Endothelial cell of umbilical vein (primary cell): ENCODE measurements at regions not wholly inside any gene's neighbourhood (a gene's known extent, or its start where the extent isn't known, plus 50 kb on each side); places are given as distances from the start of the nearest gene placed in this dataset.

Experiments used
- BruUV-seq: library from RNA; stranded (reverse); fragments of 400-500 nt; replicated peaks from 2 replicates; lab custom pipeline; 2021; lab: Mats Ljungman, UMichigan
- CTCF ChIA-PET: fragments of 300-600, 350-600 bp; sonication (Branson Sonifier 250); formaldehyde crosslinking; loops from one replicate; lab custom pipeline; 2021; ENCODE audit warnings: antibody characterized with exemption, inconsistent platforms; lab: Charles Lee
- POLR2A ChIA-PET: fragments of 300-600, 350-600 bp; sonication (Branson Sonifier 250); formaldehyde crosslinking; loops from one replicate; lab custom pipeline; 2021; ENCODE audit warnings: antibody characterized with exemption, inconsistent platforms; lab: Charles Lee
- DNase-seq: peaks from one replicate; pipeline ENCODE4 v3.0.0-alpha.2; 2011; ENCODE audit warnings: low read depth, low spot score
- FAIRE-seq: peaks from 2 replicates; lab custom pipeline; 2011; peaks lifted over from hg19 to GRCh38; lab: Jason Lieb, UNC
- H2AFZ ChIP-seq: 2 replicates; pipeline ENCODE4 v1.6.0; 2012; ENCODE audit warnings: low read depth, low read length, control low read depth, inconsistent platforms
- H3K27ac ChIP-seq: 2 replicates; pipeline ENCODE4 v1.5.1; 2011; ENCODE audit warnings: low read depth, mild to moderate bottlenecking, control low read depth, low read length, moderate library complexity; ENCODE audit not compliant: insufficient read depth
- H3K27me3 ChIP-seq, 2 experiments: 2 replicates each; pipeline versions ENCODE4 v1.6.0 to v1.6.1; 2011; ENCODE audit warnings: low read length in 2 of 2, mixed read lengths in 1 of 2; ENCODE audit not compliant: control insufficient read depth in 2 of 2, insufficient read depth in 2 of 2
- H3K36me3 ChIP-seq, 2 experiments: 2 replicates in 1 of 2; 3 replicates in 1 of 2; pipeline ENCODE4 v1.5.1; 2011; ENCODE audit warnings: low read length in 2 of 2, mild to moderate bottlenecking in 1 of 2, moderate library complexity in 1 of 2; ENCODE audit not compliant: control insufficient read depth in 2 of 2, insufficient read depth in 2 of 2; ENCODE audit errors: extremely low read depth in 1 of 2
- H3K4me1 ChIP-seq: 3 replicates; pipeline ENCODE4 v1.5.1; 2011; ENCODE audit warnings: mild to moderate bottlenecking, low read length; ENCODE audit not compliant: control insufficient read depth, insufficient read depth; ENCODE audit errors: extremely low read depth
- H3K4me2 ChIP-seq: 2 replicates; pipeline ENCODE4 v1.6.1; 2011; ENCODE audit warnings: low read length, control low read depth, mixed read lengths; ENCODE audit not compliant: insufficient read depth
- H3K4me3 ChIP-seq, 3 experiments: fragments of 200-600 bp in 1 of 3; sonication (generic), shearing (Covaris generic) in 1 of 3; replicated peaks in 1 of 3; 2 replicates each; pipeline ENCODE4 v1.5.1; 2011 to 2016; ENCODE audit warnings: control low read depth in 3 of 3, low read length in 3 of 3, mild to moderate bottlenecking in 2 of 3, inconsistent platforms in 1 of 3, low read depth in 1 of 3, moderate library complexity in 1 of 3; ENCODE audit not compliant: insufficient read depth in 1 of 3
- H3K79me2 ChIP-seq: 2 replicates; pipeline ENCODE4 v1.6.0; 2012; ENCODE audit warnings: low read length, inconsistent platforms; ENCODE audit not compliant: control insufficient read depth, insufficient read depth
- H3K9ac ChIP-seq: replicated peaks from 2 replicates; pipeline ENCODE3; 2011; ENCODE audit warnings: low read length, control low read depth; ENCODE audit not compliant: insufficient read depth; ENCODE audit errors: extremely low read depth
- H3K9me1 ChIP-seq: replicated peaks from 3 replicates; pipeline ENCODE4 v1.6.0; 2011; ENCODE audit warnings: mild to moderate bottlenecking, low read length; ENCODE audit not compliant: control insufficient read depth, insufficient read depth; ENCODE audit errors: extremely low read depth
- H3K9me3 ChIP-seq: replicated peaks from 2 replicates; pipeline ENCODE4 v1.5.1; 2012; ENCODE audit warnings: low read length, inconsistent platforms; ENCODE audit not compliant: control insufficient read depth, insufficient read depth
- H4K20me1 ChIP-seq: replicated peaks from 2 replicates; pipeline ENCODE3; 2011; ENCODE audit warnings: mild to moderate bottlenecking, low read length; ENCODE audit not compliant: control insufficient read depth, insufficient read depth; ENCODE audit errors: extremely low read depth
- CTCF ChIP-seq, 2 donors: IDR thresholded peaks; 1 replicate in 1 of 2; 2 replicates in 1 of 2; pipeline ENCODE4 v1.5.1; 2011; ENCODE audit warnings: low read length in 2 of 2, mild to moderate bottlenecking in 2 of 2, moderate library complexity in 2 of 2, control low read depth in 1 of 2, inconsistent platforms in 1 of 2, low read depth in 1 of 2; ENCODE audit not compliant: insufficient read depth in 1 of 2; ENCODE audit errors: extremely low read depth in 1 of 2
- EZH2 ChIP-seq: IDR thresholded peaks from 2 replicates; pipeline ENCODE4 v1.6.1; 2012; ENCODE audit warnings: borderline replicate concordance, low read depth, mild to moderate bottlenecking, moderate library complexity, low read length, inconsistent platforms; ENCODE audit not compliant: severe bottlenecking
- FOS ChIP-seq: IDR thresholded peaks from 2 replicates; pipeline ENCODE4 v1.6.1; 2011; ENCODE audit warnings: mild to moderate bottlenecking, low read length, moderate library complexity, borderline replicate concordance; ENCODE audit not compliant: insufficient read depth
- GATA2 ChIP-seq: IDR thresholded peaks from 2 replicates; pipeline ENCODE4 v1.7.0; 2011; ENCODE audit warnings: low read depth, mild to moderate bottlenecking, moderate library complexity, mixed read lengths, low read length; ENCODE audit not compliant: insufficient read length, insufficient read depth
- JUN ChIP-seq: IDR thresholded peaks from 2 replicates; pipeline ENCODE4 v1.6.1; 2011; ENCODE audit warnings: borderline replicate concordance, low read depth; ENCODE audit not compliant: insufficient read length, insufficient read depth
- MAX ChIP-seq: IDR thresholded peaks from 2 replicates; pipeline ENCODE4 v1.6.1; 2011; ENCODE audit not compliant: insufficient read depth, insufficient read length
- MYC ChIP-seq: IDR thresholded peaks from one replicate; pipeline ENCODE4 v1.6.1; 2011; ENCODE audit warnings: mild to moderate bottlenecking, low read depth, low read length
- POLR2A ChIP-seq: IDR thresholded peaks from 2 replicates; pipeline ENCODE4 v1.6.1; 2012; ENCODE audit warnings: low read depth, mild to moderate bottlenecking, control low read depth, low read length
- POLR2AphosphoS5 ChIP-seq: IDR thresholded peaks from 2 replicates; pipeline ENCODE4 v1.6.1; 2012; ENCODE audit warnings: low read depth, mild to moderate bottlenecking, control low read depth, low read length, moderate library complexity; ENCODE audit not compliant: insufficient read depth
- dilution Hi-C: fragments of 300-500 bp; cut with MboI; formaldehyde crosslinking; loops from one replicate; pipeline ENCODE4 v1.15.0; 2019; ENCODE audit warnings: low sequenced_read_pairs; ENCODE audit not compliant: extremely low pct_ligation_motif_present
- intact Hi-C: fragments of 100-400 bp; cut with micrococcal nuclease; formaldehyde crosslinking; loops from one replicate; pipeline ENCODE4 v1.10.0; 2022

- Histone ChIP-seq H4K20me1 (no peaks in the 10 kb centered on the region), H3K4me1 (no peaks in the 10 kb centered on the region), H3K36me3 (no peaks in the 10 kb centered on the region), H3K9me3 (no peaks in the 10 kb centered on the region), H2AFZ (no peak overlapping the region), H3K79me2 (no peaks in the 10 kb centered on the region), H3K27me3 (peaks cover 1 to 5% of the 10 kb centered on the region in 2 experiments), H3K4me3 (no peak overlapping the region), H3K27ac (no peak overlapping the region), H3K9ac (no peak overlapping the region), H3K9me1 (no peaks in the 10 kb centered on the region), H3K4me2 (no peak overlapping the region)
- no peak for TF ChIP-seq GATA2
- TF ChIP-seq POLR2A, result no peak
- TF ChIP-seq MYC, result no peak
- no peak for TF ChIP-seq POLR2AphosphoS5
- TF ChIP-seq FOS, result no peak
- TF ChIP-seq EZH2, result no peak
- TF ChIP-seq CTCF (IDR thresholded peaks at IDR 0.05; ENCODE audit: extremely low read depth in 1 of 2, insufficient read depth in 1 of 2, low read depth in 1 of 2, low read length in 2 of 2), result no peak
- no peak for TF ChIP-seq JUN
- no peak for TF ChIP-seq MAX
- dilution Hi-C loops, result no loop called here
- no TSS peak for BruUV-seq
- POLR2A ChIA-PET, result no interaction called here
- FAIRE-seq, result no peak
- no peak for DNase-seq
- CTCF ChIA-PET, result no interaction called here
- intact Hi-C loops, result no loop called here
Observed at GRCh38 chr5:172556262-172556661, 84.8 kb upstream of the NEURL1B start.
